GM23248 (cell line): ENCODE measurements at regions not wholly inside any gene's neighbourhood (a gene's known extent, or its start where the extent isn't known, plus 50 kb on each side); places are given as distances from the start of the nearest gene placed in this dataset.

Source experiments
- DNase-seq: peaks from one replicate; pipeline ENCODE4 v3.0.0-alpha.2; 2015
- H2AFZ ChIP-seq: fragments of 200-600 bp; sonication (generic); 2 replicates; pipeline ENCODE4 v1.6.1; 2016; ENCODE audit warnings: antibody characterized with exemption
- H3F3A ChIP-seq: fragments of 200-600 bp; sonication (generic); 2 replicates; pipeline ENCODE4 v1.6.1; 2016; ENCODE audit warnings: mild to moderate bottlenecking, antibody characterized with exemption, mixed run types; ENCODE audit not compliant: insufficient read depth
- H3K27ac ChIP-seq: fragments of 200-600 bp; sonication (generic); 2 replicates; pipeline ENCODE4 v1.5.1; 2016; ENCODE audit warnings: mild to moderate bottlenecking
- H3K27me3 ChIP-seq: fragments of 200-600 bp; sonication (generic); replicated peaks from 2 replicates; pipeline ENCODE4 v1.6.1; 2016; ENCODE audit warnings: mild to moderate bottlenecking; ENCODE audit not compliant: insufficient read depth
- H3K36me3 ChIP-seq: fragments of 200-600 bp; sonication (generic); 2 replicates; pipeline ENCODE4 v1.6.1; 2016; ENCODE audit warnings: low read depth, mild to moderate bottlenecking
- H3K4me1 ChIP-seq: fragments of 200-600 bp; sonication (generic); 2 replicates; pipeline ENCODE4 v1.6.1; 2016; ENCODE audit warnings: mild to moderate bottlenecking; ENCODE audit not compliant: insufficient read depth
- H3K4me2 ChIP-seq: fragments of 200-600 bp; sonication (generic); one replicate; pipeline ENCODE4 v1.6.1; 2016; ENCODE audit warnings: mild to moderate bottlenecking; ENCODE audit not compliant: unreplicated experiment
- H3K4me3 ChIP-seq: fragments of 200-600 bp; sonication (generic); 2 replicates; pipeline ENCODE4 v1.5.1; 2016; ENCODE audit warnings: mild to moderate bottlenecking
- H3K79me2 ChIP-seq: fragments of 200-600 bp; sonication (generic); 2 replicates; pipeline ENCODE4 v1.6.1; 2016; ENCODE audit warnings: mild to moderate bottlenecking; ENCODE audit not compliant: insufficient read depth
- H3K9ac ChIP-seq: fragments of 200-600 bp; sonication (generic); 2 replicates; pipeline ENCODE4 v1.6.1; 2016; ENCODE audit warnings: mild to moderate bottlenecking
- H3K9me2 ChIP-seq: fragments of 200-600 bp; sonication (generic); 2 replicates; pipeline ENCODE4 v1.6.1; 2016; ENCODE audit warnings: mixed run types, mild to moderate bottlenecking, moderate library complexity; ENCODE audit not compliant: insufficient read depth
- H3K9me3 ChIP-seq: fragments of 200-600 bp; sonication (generic); one replicate; pipeline ENCODE4 v1.6.1; 2017; ENCODE audit warnings: low read depth
- H4K20me1 ChIP-seq: fragments of 200-600 bp; sonication (generic); 2 replicates; pipeline ENCODE4 v1.6.0; 2016; ENCODE audit not compliant: insufficient read depth
- EZH2 ChIP-seq: fragments of 200-600 bp; sonication (generic); IDR thresholded peaks from 2 replicates; pipeline ENCODE4 v1.6.1; 2018; ENCODE audit warnings: antibody characterized with exemption, mild to moderate bottlenecking; ENCODE audit not compliant: insufficient read depth, poor library complexity, severe bottlenecking
- EZH2phosphoT487 ChIP-seq: fragments of 200-600 bp; sonication (generic); IDR thresholded peaks from 2 replicates; pipeline ENCODE4 v1.6.1; 2018; ENCODE audit warnings: antibody characterized with exemption, moderate library complexity, mild to moderate bottlenecking, low read depth; ENCODE audit not compliant: insufficient read depth
- WGBS, 2 experiments: methylation state at CpG; one replicate each; pipeline ENCODE4 v1.1.6; 2015 to 2017; ENCODE audit warnings: low lambda C conversion rate in 2 of 2, low coverage in 1 of 2; ENCODE audit errors: missing lambda C conversion rate in 2 of 2; 5-methylcytosine and 5-hydroxymethylcytosine counted together
- in situ Hi-C: fragments of 300-500 bp; cut with MboI; formaldehyde crosslinking; loops from 2 replicates; pipeline ENCODE4 v1.15.0; 2020

- WGBS, 2 experiments = 30 to 37% methylated on average over 7 of the region's 7 CpGs
- H3K4me2 ChIP-seq = no peak overlapping the region
- no peak overlapping the region for H2AFZ ChIP-seq
- H3K9me3 ChIP-seq = no peaks in the 10 kb centered on the region
- H3K9ac ChIP-seq = no peak overlapping the region
- H3F3A ChIP-seq = peaks cover 6% of the 10 kb centered on the region; the same call in 1 of the 2 replicates
- H3K4me1 ChIP-seq = no peaks in the 10 kb centered on the region
- in situ Hi-C loops = no loop called here
- H3K79me2 ChIP-seq = no peaks in the 10 kb centered on the region
- no peaks in the 10 kb centered on the region for H3K27me3 ChIP-seq
- TF ChIP-seq EZH2phosphoT487 = no peak
- no peaks in the 10 kb centered on the region for H4K20me1 ChIP-seq
- DNase-seq = no peak
- H3K36me3 ChIP-seq = no peaks in the 10 kb centered on the region
- H3K4me3 ChIP-seq = no peak overlapping the region
- H3K9me2 ChIP-seq = no peaks in the 10 kb centered on the region
- H3K27ac ChIP-seq = no peak overlapping the region
Measured at GRCh38 chr2:3110994-3111666, 266.5 kb downstream of the EIPR1 start.

- H3K4me1 ChIP-seq = no peaks in the 10 kb centered on the region
- DNase-seq = no peak
- TF ChIP-seq EZH2 (no peak), EZH2phosphoT487 (no peak)
- in situ Hi-C loops = no loop called here
- no peak overlapping the region for H3K4me2 ChIP-seq
- no peaks in the 10 kb centered on the region for H4K20me1 ChIP-seq
- no peaks in the 10 kb centered on the region for H3K79me2 ChIP-seq
- H3K36me3 ChIP-seq = no peaks in the 10 kb centered on the region
- peaks cover 6% of the 10 kb centered on the region; the same call in 1 of the 2 replicates for H3F3A ChIP-seq
- no peak overlapping the region for H2AFZ ChIP-seq
- WGBS, 2 experiments = 73 to 83% methylated on average over 3 of the region's 3 CpGs
- H3K9me3 ChIP-seq = no peaks in the 10 kb centered on the region
- no peaks in the 10 kb centered on the region for H3K9me2 ChIP-seq
- no peak overlapping the region for H3K9ac ChIP-seq
- no peak overlapping the region for H3K4me3 ChIP-seq
- no peak overlapping the region for H3K27ac ChIP-seq
- H3K27me3 ChIP-seq = no peaks in the 10 kb centered on the region
Measured at GRCh38 chr2:3110555-3110954, 267.1 kb downstream of the EIPR1 start.

GRCh38 chr2:3108710-3109702, 268.6 kb downstream of the EIPR1 start:
- in situ Hi-C loops = no loop called here
- peaks cover 6% of the 10 kb centered on the region; the same call in 1 of the 2 replicates for H3F3A ChIP-seq
- no peak overlapping the region for H3K4me3 ChIP-seq
- no peak for DNase-seq
- no peaks in the 10 kb centered on the region for H3K4me1 ChIP-seq
- H3K27me3 ChIP-seq = no peaks in the 10 kb centered on the region
- 51 to 56% methylated on average over 26 to 29 of the region's 29 CpGs for WGBS, 2 experiments
- no peak overlapping the region for H3K9ac ChIP-seq
- no peaks in the 10 kb centered on the region for H3K36me3 ChIP-seq
- no peaks in the 10 kb centered on the region for H3K9me2 ChIP-seq
- no peak overlapping the region for H2AFZ ChIP-seq
- H4K20me1 ChIP-seq = no peaks in the 10 kb centered on the region
- TF ChIP-seq EZH2 (no peak), EZH2phosphoT487 (no peak)
- H3K27ac ChIP-seq = no peak overlapping the region
- H3K4me2 ChIP-seq = no peak overlapping the region
- no peaks in the 10 kb centered on the region for H3K9me3 ChIP-seq
- no peaks in the 10 kb centered on the region for H3K79me2 ChIP-seq

- peaks cover 6% of the 10 kb centered on the region; the same call in 1 of the 2 replicates for H3F3A ChIP-seq
- H3K27me3 ChIP-seq = no peaks in the 10 kb centered on the region
- H3K9me3 ChIP-seq = no peaks in the 10 kb centered on the region
- no peak overlapping the region for H3K9ac ChIP-seq
- no peak overlapping the region for H3K27ac ChIP-seq
- H4K20me1 ChIP-seq = no peaks in the 10 kb centered on the region
- TF ChIP-seq EZH2phosphoT487 (no peak), EZH2 (no peak)
- H3K9me2 ChIP-seq = no peaks in the 10 kb centered on the region
- H3K36me3 ChIP-seq = no peaks in the 10 kb centered on the region
- no peaks in the 10 kb centered on the region for H3K4me1 ChIP-seq
- H3K4me2 ChIP-seq = no peak overlapping the region
- H3K4me3 ChIP-seq = no peak overlapping the region
- H2AFZ ChIP-seq = no peak overlapping the region
- no peak for DNase-seq
- 45 to 58% methylated on average over 13 to 14 of the region's 14 CpGs for WGBS, 2 experiments
- in situ Hi-C loops = no loop called here
- no peaks in the 10 kb centered on the region for H3K79me2 ChIP-seq
Measured at GRCh38 chr2:3108105-3108504, 269.5 kb downstream of the EIPR1 start.
